B cell (primary cell): ENCODE measurements at regions not wholly inside any gene's neighbourhood (a gene's known extent, or its start where the extent isn't known, plus 50 kb on each side); places are given as distances from the start of the nearest gene placed in this dataset.

Experiments
- ATAC-seq: fragments of 200-7000 bp; cut with Tn5 transposase; one replicate; pipeline ENCODE4 v1.10.0; 2021; ENCODE audit warnings: low read depth, mild to moderate bottlenecking, moderate number of reproducible peaks, moderate library complexity
- CTCF ChIA-PET: fragments of 350-600 bp; sonication (Branson Sonifier 250); formaldehyde crosslinking; loops from one replicate; lab custom pipeline; 2021; ENCODE audit warnings: antibody characterized with exemption, inconsistent platforms; lab: Charles Lee
- POLR2A ChIA-PET: fragments of 350-600 bp; sonication (Branson Sonifier 250); formaldehyde crosslinking; loops from one replicate; lab custom pipeline; 2021; ENCODE audit warnings: antibody characterized with exemption; lab: Charles Lee
- DNase-seq: peaks from one replicate; pipeline ENCODE4 v3.0.0; 2013
- H2AFZ ChIP-seq: 2 replicates; pipeline ENCODE4 v1.6.1; 2012; ENCODE audit warnings: mild to moderate bottlenecking, low read depth, low read length; ENCODE audit not compliant: insufficient read depth, poor library complexity, severe bottlenecking
- H3K27ac ChIP-seq, 2 donors: 1 replicate in 1 of 2; 2 replicates in 1 of 2; pipeline ENCODE4 v1.5.1; 2012 to 2013; ENCODE audit warnings: low read length in 2 of 2, mild to moderate bottlenecking in 2 of 2, moderate library complexity in 1 of 2
- H3K27me3 ChIP-seq, 4 experiments: fragments of 200-600 bp in 1 of 4; sonication (generic) in 1 of 4; replicated peaks in 1 of 4; 1 replicate in 2 of 4; 2 replicates in 2 of 4; pipeline versions ENCODE4 v1.6.1 to v1.7.0; 2013 to 2016; ENCODE audit warnings: low read length in 3 of 4, mild to moderate bottlenecking in 2 of 4, mixed read lengths in 1 of 4, moderate library complexity in 1 of 4; ENCODE audit not compliant: insufficient read depth in 4 of 4, control insufficient read depth in 3 of 4; ENCODE audit errors: control extremely low read depth in 1 of 4
- H3K36me3 ChIP-seq, 2 experiments: replicated peaks in 1 of 2; 1 replicate in 1 of 2; 2 replicates in 1 of 2; pipeline versions ENCODE4 v1.6.1 to v1.7.1; 2013; ENCODE audit warnings: low read length in 1 of 2; ENCODE audit not compliant: insufficient read depth in 2 of 2, control insufficient read depth in 1 of 2; ENCODE audit errors: control extremely low read depth in 1 of 2, extremely low read depth in 1 of 2
- H3K4me1 ChIP-seq, 2 donors: fragments of 200-600 bp in 1 of 2; sonication (generic) in 1 of 2; 1 replicate in 1 of 2; 2 replicates in 1 of 2; pipeline versions ENCODE4 v1.5.1 to v1.6.1; 2013 to 2017; ENCODE audit warnings: low read length in 2 of 2; ENCODE audit not compliant: control insufficient read depth in 2 of 2, insufficient read depth in 2 of 2
- H3K4me2 ChIP-seq: replicated peaks from 2 replicates; pipeline ENCODE3; 2012; ENCODE audit warnings: mild to moderate bottlenecking, low read depth, low read length; ENCODE audit not compliant: poor library complexity, severe bottlenecking
- H3K4me3 ChIP-seq, 5 experiments: fragments of 200-600 bp in 1 of 5; sonication (generic) in 1 of 5; 1 replicate in 3 of 5; 2 replicates in 2 of 5; pipeline versions ENCODE4 v1.5.1 to v1.7.0; 2011 to 2016; ENCODE audit warnings: low read length in 4 of 5, mild to moderate bottlenecking in 4 of 5, low read depth in 2 of 5, control low read depth in 1 of 5, moderate library complexity in 1 of 5; ENCODE audit not compliant: insufficient read depth in 1 of 5; ENCODE audit errors: control extremely low read depth in 1 of 5, extremely low read depth in 1 of 5
- H3K79me2 ChIP-seq: fragments of 200-600 bp; sonication (generic); one replicate; pipeline ENCODE4 v1.6.0; 2016; ENCODE audit warnings: low read length; ENCODE audit not compliant: control insufficient read depth, insufficient read depth
- H3K9ac ChIP-seq: fragments of 200-600 bp; sonication (generic); 2 replicates; pipeline ENCODE4 v1.6.1; 2017; ENCODE audit warnings: mild to moderate bottlenecking, low read length, moderate library complexity
- H3K9me3 ChIP-seq, 3 donors: one replicate each; pipeline versions ENCODE4 v1.6.1 to v1.7.1; 2013; ENCODE audit warnings: low read length in 2 of 3; ENCODE audit not compliant: control insufficient read depth in 2 of 3, insufficient read depth in 1 of 3; ENCODE audit errors: control extremely low read depth in 1 of 3
- H4K20me1 ChIP-seq: 2 replicates; pipeline ENCODE4 v1.6.0; 2012; ENCODE audit warnings: mild to moderate bottlenecking, low read length; ENCODE audit not compliant: insufficient read depth, control insufficient read depth, poor library complexity, severe bottlenecking
- H3K27ac Mint-ChIP-seq: one replicate; pipeline ENCODE4 v1.8.0; 2021; ENCODE audit warnings: mixed read lengths
- H3K27me3 Mint-ChIP-seq: one replicate; pipeline ENCODE4 v1.8.0; 2021; ENCODE audit warnings: mixed read lengths
- H3K4me1 Mint-ChIP-seq: one replicate; pipeline ENCODE4 v1.8.0; 2021; ENCODE audit warnings: mixed read lengths
- H3K4me3 Mint-ChIP-seq: one replicate; pipeline ENCODE4 v1.8.0; 2021; ENCODE audit warnings: mixed read lengths
- H3K9me3 Mint-ChIP-seq: one replicate; pipeline ENCODE4 v1.8.0; 2022; ENCODE audit warnings: mixed read lengths; ENCODE audit not compliant: insufficient read depth
- EZH2 ChIP-seq: IDR thresholded peaks from 2 replicates; pipeline ENCODE4 v1.6.1; 2012; ENCODE audit warnings: borderline replicate concordance, low read depth, mild to moderate bottlenecking, moderate library complexity, low read length; ENCODE audit not compliant: insufficient read depth, poor library complexity, severe bottlenecking
- WGBS: methylation state at CpG from one replicate; pipeline ENCODE4 v1.1.5; 2013; ENCODE audit warnings: missing lambda C conversion rate; ENCODE audit not compliant: insufficient coverage; 5-methylcytosine and 5-hydroxymethylcytosine counted together
- intact Hi-C: fragments of 100-400 bp; cut with micrococcal nuclease; formaldehyde crosslinking; loops from one replicate; pipeline ENCODE4 v1.10.0; 2022
- TF ChIP-seq, protein P1 (sequence below): fragments of 200-600 bp; IDR thresholded peaks from one replicate; pipeline ENCODE4 v1.8.0; 2022; ENCODE audit warnings: antibody characterized with exemption, mild to moderate bottlenecking

DNA sequence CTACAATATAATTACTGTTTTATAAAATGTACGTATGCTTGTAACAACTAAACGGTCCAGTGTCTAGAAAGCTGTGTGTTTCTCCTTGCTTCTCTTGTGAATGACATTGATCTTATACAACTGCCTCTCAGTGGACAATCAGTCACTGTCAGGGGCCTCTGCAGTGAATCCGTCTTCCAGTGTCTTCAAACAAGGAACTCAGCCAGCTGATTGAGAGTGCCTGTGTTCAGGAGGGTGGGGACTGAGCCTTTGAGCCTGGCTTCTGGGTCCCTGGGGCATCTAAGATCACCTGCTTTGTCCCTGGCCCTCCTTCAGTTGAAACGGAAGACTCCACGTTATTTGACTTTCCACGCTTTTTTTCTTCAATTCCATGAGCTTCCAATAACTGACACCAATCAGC is 133.1 kb upstream of the SFSWAP start:
- DNase-seq (no peak), ATAC-seq (no peak)
- no peak overlapping the region for H3K4me3 ChIP-seq
- no peak overlapping the region for H3K9ac ChIP-seq
- Mint-ChIP-seq H3K4me3 (no peak overlapping the region), H3K4me1 (no peaks in the 10 kb centered on the region), H3K27me3 (peaks cover 3% of the 10 kb centered on the region), H3K9me3 (peaks cover 4% of the 10 kb centered on the region), H3K27ac (no peak overlapping the region)
- no peaks in the 10 kb centered on the region for H3K27me3 ChIP-seq
- H3K27ac ChIP-seq, result no peak overlapping the region
- CTCF ChIA-PET, result no interaction called here
- H3K36me3 ChIP-seq, result no peaks in the 10 kb centered on the region
- no peaks in the 10 kb centered on the region for H3K79me2 ChIP-seq
- 100% methylated on average over 4 of the region's 6 CpGs for WGBS
- H2AFZ ChIP-seq, result no peak overlapping the region
- no peak for TF ChIP-seq EZH2
- TF ChIP-seq, protein P1, sequence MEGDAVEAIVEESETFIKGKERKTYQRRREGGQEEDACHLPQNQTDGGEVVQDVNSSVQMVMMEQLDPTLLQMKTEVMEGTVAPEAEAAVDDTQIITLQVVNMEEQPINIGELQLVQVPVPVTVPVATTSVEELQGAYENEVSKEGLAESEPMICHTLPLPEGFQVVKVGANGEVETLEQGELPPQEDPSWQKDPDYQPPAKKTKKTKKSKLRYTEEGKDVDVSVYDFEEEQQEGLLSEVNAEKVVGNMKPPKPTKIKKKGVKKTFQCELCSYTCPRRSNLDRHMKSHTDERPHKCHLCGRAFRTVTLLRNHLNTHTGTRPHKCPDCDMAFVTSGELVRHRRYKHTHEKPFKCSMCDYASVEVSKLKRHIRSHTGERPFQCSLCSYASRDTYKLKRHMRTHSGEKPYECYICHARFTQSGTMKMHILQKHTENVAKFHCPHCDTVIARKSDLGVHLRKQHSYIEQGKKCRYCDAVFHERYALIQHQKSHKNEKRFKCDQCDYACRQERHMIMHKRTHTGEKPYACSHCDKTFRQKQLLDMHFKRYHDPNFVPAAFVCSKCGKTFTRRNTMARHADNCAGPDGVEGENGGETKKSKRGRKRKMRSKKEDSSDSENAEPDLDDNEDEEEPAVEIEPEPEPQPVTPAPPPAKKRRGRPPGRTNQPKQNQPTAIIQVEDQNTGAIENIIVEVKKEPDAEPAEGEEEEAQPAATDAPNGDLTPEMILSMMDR, result no peak
- POLR2A ChIA-PET, result no interaction called here
- intact Hi-C loops, result no loop called here
- H3K4me1 ChIP-seq, result no peaks in the 10 kb centered on the region
- no peaks in the 10 kb centered on the region for H4K20me1 ChIP-seq
- no peak overlapping the region for H3K4me2 ChIP-seq
- no peaks in the 10 kb centered on the region for H3K9me3 ChIP-seq

DNA sequence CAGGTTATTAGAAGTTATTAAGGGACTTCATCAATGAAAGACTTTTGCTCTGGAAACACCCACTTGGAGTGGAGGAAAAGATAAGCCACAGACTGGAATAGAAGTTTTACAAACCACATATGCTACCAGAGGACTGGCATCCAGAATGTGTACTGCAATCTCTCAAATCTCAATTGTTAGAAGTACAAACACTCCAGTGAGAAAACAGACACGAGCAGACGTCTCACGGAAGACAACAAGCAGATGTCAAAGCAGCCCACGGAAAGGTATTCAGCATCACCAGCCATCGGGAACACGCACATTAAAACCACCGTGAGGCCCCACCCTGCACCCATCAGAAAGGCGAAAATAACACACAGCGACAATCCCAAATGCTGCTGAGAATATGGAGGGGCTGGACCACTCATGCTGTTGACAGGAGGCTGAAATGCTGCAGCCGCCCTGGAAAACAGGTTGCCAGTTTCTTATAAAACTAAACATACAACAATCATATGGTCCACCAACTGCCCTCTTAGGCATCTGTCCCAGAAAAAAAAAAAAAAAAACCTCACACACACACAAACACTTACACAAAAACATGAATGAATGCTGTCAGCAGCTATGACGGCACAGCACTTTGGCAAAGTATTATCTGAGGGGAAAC is 131.9 kb upstream of the SFSWAP start:
- Histone ChIP-seq H3K9me3 (no peaks in the 10 kb centered on the region), H3K4me3 (no peak overlapping the region), H2AFZ (no peak overlapping the region), H3K27me3 (no peaks in the 10 kb centered on the region), H3K27ac (no peak overlapping the region), H3K9ac (no peak overlapping the region), H3K4me2 (no peak overlapping the region), H3K36me3 (no peaks in the 10 kb centered on the region), H4K20me1 (no peaks in the 10 kb centered on the region), H3K79me2 (no peaks in the 10 kb centered on the region), H3K4me1 (no peaks in the 10 kb centered on the region)
- Mint-ChIP-seq H3K27me3 (peaks cover 3% of the 10 kb centered on the region), H3K9me3 (peaks cover 4% of the 10 kb centered on the region), H3K4me3 (no peak overlapping the region), H3K27ac (no peak overlapping the region), H3K4me1 (no peaks in the 10 kb centered on the region)
- ATAC-seq (no peak), DNase-seq (no peak)
- WGBS, result 97% methylated on average over 9 of the region's 11 CpGs
- ChIA-PET CTCF (no interaction called here), POLR2A (no interaction called here)
- intact Hi-C loops, result no loop called here
- no peak for TF ChIP-seq EZH2
- TF ChIP-seq, protein P1, result no peak
